ENCODE measurements at regions not wholly inside any gene's neighbourhood (a gene's known extent, or its start where the extent isn't known, plus 50 kb on each side); places are given as distances from the start of the nearest gene placed in this dataset.

DNA sequence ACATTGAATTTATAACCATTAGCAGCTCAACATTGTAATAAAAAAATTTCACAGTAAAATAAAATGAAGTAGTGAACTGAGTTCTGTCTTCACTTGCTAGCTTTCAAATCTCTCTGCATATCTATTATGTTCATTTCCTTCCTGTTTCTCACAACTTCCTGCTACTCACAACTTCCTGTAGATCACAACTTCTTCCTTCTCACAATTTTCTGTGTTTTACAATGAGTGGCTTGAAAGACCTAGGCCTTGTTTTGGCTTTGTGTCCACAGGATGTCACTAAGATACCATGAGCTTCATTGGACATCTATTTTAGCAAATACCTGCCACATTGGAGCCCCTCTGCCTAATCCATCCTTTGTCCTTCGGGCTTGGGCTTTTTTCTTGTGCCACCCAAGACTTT is 480.3 kb upstream of the ADAMTS16 start:
- peaks cover 4% of the 10 kb centered on the region for H3K9me3 Mint-ChIP-seq
- no peak overlapping the region for H3K27ac Mint-ChIP-seq
- no peak overlapping the region for H3K4me3 Mint-ChIP-seq

DNA sequence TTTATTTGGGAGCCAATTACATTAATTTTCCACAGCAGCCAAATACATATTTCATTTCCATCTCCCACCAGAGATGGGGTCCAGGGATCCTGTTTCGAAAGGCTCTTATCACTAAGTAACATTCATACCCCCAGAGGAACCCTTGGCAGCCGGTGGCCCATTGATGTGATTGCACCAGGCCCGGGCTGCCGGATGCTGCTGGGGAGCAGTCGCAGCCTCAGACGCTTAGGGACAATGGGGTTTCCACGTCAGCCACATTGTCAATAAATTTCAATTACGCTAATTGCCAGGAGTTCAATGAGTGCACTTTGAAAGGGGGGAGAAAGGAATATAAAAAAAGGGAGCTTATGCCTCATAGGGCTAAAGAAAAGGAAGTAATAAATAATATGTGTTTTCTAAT is 478.8 kb upstream of the ADAMTS16 start:
- no peak overlapping the region for H3K4me3 Mint-ChIP-seq
- TF ChIP-seq, protein P1, sequence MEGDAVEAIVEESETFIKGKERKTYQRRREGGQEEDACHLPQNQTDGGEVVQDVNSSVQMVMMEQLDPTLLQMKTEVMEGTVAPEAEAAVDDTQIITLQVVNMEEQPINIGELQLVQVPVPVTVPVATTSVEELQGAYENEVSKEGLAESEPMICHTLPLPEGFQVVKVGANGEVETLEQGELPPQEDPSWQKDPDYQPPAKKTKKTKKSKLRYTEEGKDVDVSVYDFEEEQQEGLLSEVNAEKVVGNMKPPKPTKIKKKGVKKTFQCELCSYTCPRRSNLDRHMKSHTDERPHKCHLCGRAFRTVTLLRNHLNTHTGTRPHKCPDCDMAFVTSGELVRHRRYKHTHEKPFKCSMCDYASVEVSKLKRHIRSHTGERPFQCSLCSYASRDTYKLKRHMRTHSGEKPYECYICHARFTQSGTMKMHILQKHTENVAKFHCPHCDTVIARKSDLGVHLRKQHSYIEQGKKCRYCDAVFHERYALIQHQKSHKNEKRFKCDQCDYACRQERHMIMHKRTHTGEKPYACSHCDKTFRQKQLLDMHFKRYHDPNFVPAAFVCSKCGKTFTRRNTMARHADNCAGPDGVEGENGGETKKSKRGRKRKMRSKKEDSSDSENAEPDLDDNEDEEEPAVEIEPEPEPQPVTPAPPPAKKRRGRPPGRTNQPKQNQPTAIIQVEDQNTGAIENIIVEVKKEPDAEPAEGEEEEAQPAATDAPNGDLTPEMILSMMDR (IDR thresholded peaks at IDR 0.05; ENCODE audit: unreplicated experiment) = no peak

More for the DNA sequence above, 480.3 kb upstream of the ADAMTS16 start:
- H3K4me1 Mint-ChIP-seq = peaks cover 6% of the 10 kb centered on the region
- peaks cover 32% of the 10 kb centered on the region for H3K27me3 Mint-ChIP-seq (ENCODE audit: low read depth)
- H3K36me3 Mint-ChIP-seq = no peaks in the 10 kb centered on the region
- DNase-seq (ENCODE audit: low spot score in 2 of 2, unreplicated experiment in 2 of 2) = no peak
- TF ChIP-seq, protein P1 (IDR thresholded peaks at IDR 0.05; ENCODE audit: unreplicated experiment) = no peak

DNA sequence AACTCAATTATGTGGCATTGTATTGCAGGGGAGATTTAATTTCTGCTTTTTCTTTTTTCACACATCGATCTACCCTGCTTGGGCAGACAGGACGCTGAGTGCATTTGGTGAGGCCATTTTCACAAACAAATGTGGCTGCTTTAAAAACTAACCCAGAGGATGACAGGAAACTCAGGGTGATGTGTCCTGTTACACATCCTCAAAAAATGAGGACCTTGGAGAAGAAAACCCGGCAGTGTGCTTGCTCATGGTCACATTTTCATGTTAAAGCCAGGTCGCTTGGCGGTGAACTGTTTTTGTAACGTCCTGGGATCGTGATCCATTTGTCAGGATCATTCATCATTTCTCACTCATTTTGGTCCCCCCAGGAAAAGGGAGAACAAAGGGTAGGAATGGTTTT is 478.3 kb upstream of the ADAMTS16 start:
- TF ChIP-seq, protein P1 (IDR thresholded peaks at IDR 0.05; ENCODE audit: unreplicated experiment) = no peak
- Mint-ChIP-seq H3K36me3 (no peaks in the 10 kb centered on the region), H3K27ac (no peak overlapping the region), H3K9me3 (no peaks in the 10 kb centered on the region), H3K27me3 (ENCODE audit: low read depth) (peaks cover 48% of the 10 kb centered on the region), H3K4me1 (peaks cover 6% of the 10 kb centered on the region), H3K4me3 (no peak overlapping the region)
- no peak for DNase-seq (ENCODE audit: low spot score in 2 of 2, unreplicated experiment in 2 of 2)

More for the DNA sequence above, 478.8 kb upstream of the ADAMTS16 start:
- no peak for DNase-seq (ENCODE audit: low spot score in 2 of 2, unreplicated experiment in 2 of 2)
- Mint-ChIP-seq H3K27me3 (ENCODE audit: low read depth) (peaks cover 43% of the 10 kb centered on the region), H3K4me1 (peaks cover 6% of the 10 kb centered on the region), H3K27ac (no peak overlapping the region), H3K36me3 (no peaks in the 10 kb centered on the region), H3K9me3 (peaks cover 3% of the 10 kb centered on the region)

DNA sequence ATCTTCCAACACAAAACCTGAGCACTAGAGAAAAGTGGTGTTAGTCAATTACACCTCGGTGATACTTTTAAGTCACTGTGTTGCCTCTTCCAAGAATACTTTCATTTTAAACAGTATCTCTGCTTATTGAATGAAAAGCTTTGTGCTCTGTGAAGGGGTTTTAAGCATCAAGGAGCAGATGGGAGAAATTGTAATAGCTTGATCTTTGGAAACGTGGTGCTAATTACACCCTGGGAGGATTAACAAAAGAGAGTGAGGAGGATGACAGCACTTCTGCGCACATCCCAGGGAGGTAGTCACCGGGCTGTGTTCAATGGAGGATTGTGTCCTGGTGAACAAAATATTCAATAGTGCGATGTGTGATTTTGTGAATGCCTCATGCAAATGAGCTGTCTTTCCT is 477.4 kb upstream of the ADAMTS16 start:
- TF ChIP-seq, protein P1 (IDR thresholded peaks at IDR 0.05; ENCODE audit: unreplicated experiment) = no peak
- no peak overlapping the region for H3K27ac Mint-ChIP-seq

DNA sequence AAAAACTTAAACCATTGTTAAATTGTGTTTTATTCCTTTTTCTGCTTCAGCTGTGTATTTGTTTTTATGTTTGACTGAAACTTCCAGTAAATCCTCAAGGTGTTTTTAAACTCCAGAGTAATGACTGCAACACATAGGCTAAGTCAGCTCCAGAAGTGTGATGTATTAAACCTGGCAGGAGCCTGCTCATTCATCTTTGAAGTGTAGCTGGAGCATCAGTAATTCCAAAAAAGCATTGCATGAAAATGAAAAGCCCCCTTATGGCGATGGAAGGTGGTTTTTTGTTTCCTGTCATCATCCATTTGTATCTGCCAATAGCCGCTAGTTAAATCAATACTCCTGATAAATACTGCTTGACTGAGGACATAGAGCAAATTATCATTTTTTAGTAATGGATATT is 474.2 kb upstream of the ADAMTS16 start:
- Mint-ChIP-seq H3K36me3 (no peaks in the 10 kb centered on the region), H3K27me3 (ENCODE audit: low read depth) (peaks cover 66% of the 10 kb centered on the region), H3K4me3 (no peak overlapping the region), H3K4me1 (peaks cover 6% of the 10 kb centered on the region), H3K27ac (no peak overlapping the region), H3K9me3 (peaks cover 5% of the 10 kb centered on the region)
- TF ChIP-seq, protein P1 (IDR thresholded peaks at IDR 0.05; ENCODE audit: unreplicated experiment) = no peak
- no peak for DNase-seq (ENCODE audit: low spot score in 2 of 2, unreplicated experiment in 2 of 2)

More for the DNA sequence above, 477.4 kb upstream of the ADAMTS16 start:
- H3K4me1 Mint-ChIP-seq = peaks cover 6% of the 10 kb centered on the region
- H3K9me3 Mint-ChIP-seq = no peaks in the 10 kb centered on the region
- no peak for DNase-seq (ENCODE audit: low spot score in 2 of 2, unreplicated experiment in 2 of 2)
- no peaks in the 10 kb centered on the region for H3K36me3 Mint-ChIP-seq
- H3K27me3 Mint-ChIP-seq (ENCODE audit: low read depth) = peaks cover 54% of the 10 kb centered on the region
- H3K4me3 Mint-ChIP-seq = no peak overlapping the region

DNA sequence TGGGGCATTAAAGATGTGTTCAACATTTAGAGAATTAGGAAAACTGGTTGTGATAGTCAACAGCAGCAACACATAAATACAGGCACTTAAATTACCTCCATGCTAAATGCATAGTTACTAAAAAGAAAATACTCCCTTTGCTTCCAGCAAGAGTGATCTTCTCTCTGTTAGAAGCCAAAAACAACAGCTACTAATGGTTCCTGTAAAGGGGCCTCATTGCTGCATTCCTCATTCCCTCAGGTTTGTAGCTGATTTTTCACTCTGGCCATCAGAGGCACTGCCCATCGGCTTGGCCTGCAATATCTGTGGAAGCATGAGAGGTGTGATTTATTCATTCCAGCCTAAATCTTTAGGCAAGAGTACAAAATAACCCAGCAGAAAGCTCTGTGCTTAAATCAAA is 466.0 kb upstream of the ADAMTS16 start:
- no peaks in the 10 kb centered on the region for H3K36me3 Mint-ChIP-seq
- peaks cover 5% of the 10 kb centered on the region for H3K9me3 Mint-ChIP-seq
- H3K27me3 Mint-ChIP-seq (ENCODE audit: low read depth) = peaks cover 29% of the 10 kb centered on the region
- peaks cover 31% of the 10 kb centered on the region for H3K4me1 Mint-ChIP-seq
- no peak for DNase-seq (ENCODE audit: low spot score in 2 of 2, unreplicated experiment in 2 of 2)
- peak overlapping the region; percentile 31 for H3K27ac Mint-ChIP-seq
- TF ChIP-seq, protein P1 (IDR thresholded peaks at IDR 0.05; ENCODE audit: unreplicated experiment) = no peak
- H3K4me3 Mint-ChIP-seq = no peak overlapping the region
